ENCODE measurements at regions not wholly inside any gene's neighbourhood (a gene's known extent, or its start where the extent isn't known, plus 50 kb on each side); places are given as distances from the start of the nearest gene placed in this dataset.

DNA sequence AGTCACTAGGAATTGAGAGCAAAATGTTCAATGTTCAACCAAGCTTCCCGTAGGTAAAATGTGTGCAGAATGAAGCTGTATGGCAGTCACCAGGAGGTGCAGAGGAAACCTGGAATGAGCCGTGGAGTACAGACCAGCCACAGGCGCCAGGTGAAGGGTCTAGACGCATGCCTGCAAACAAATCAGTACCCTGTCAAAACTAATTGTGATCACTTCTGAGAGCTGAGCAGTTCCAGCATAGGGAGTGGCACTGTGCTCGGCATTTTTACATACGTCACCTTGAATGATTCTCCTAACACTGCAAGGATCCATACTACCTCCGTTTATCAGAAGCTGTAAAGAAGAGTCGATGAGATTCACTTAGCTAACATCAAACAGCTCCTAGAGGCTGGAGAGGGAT, 346.1 kb upstream of the ID2 start:
- Histone ChIP-seq H3K79me2 (replicated peaks; ENCODE audit: insufficient read depth, low read length) (no peaks in the 10 kb centered on the region), H3K9ac (ENCODE audit: low read length) (no peak overlapping the region)

DNA sequence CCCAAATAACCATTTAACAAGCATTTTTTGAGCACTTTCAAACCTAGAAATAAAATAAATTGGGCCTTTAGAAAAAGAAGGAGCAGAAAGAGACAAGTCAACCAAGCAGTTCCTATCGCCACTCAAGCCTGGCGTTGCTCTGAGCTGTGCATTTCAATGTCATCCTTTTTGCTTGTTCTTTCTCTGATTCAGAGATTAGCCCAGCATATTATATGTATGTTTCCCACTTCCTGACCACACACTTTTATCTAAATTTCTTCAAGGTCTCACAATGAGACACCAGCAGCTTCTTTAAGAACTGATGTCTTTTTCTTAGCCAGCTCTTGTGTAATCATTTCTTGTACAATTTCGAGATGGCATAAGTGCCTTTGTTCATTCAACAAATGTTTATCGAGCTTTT, 344.5 kb upstream of the ID2 start:
- Histone ChIP-seq H3K27ac (ENCODE audit: low read length) (no peak overlapping the region), H3K9me2 (ENCODE audit: insufficient read depth, low read length) (no peaks in the 10 kb centered on the region), H3K9ac (ENCODE audit: low read length) (no peak overlapping the region), H3K27me3 (ENCODE audit: insufficient read depth, low read depth, low read length) (no peaks in the 10 kb centered on the region), H3K36me3 (ENCODE audit: insufficient read depth, low read length) (no peaks in the 10 kb centered on the region), H3K9me3 (ENCODE audit: low read length) (no peaks in the 10 kb centered on the region), H3K4me3 (ENCODE audit: low read length) (no peak overlapping the region), H3K4me2 (ENCODE audit: low read length) (no peak overlapping the region), H3F3A (ENCODE audit: insufficient read depth, low read length, poor library complexity, severe bottlenecking) (no peaks in the 10 kb centered on the region), H4K20me1 (ENCODE audit: insufficient read depth) (no peaks in the 10 kb centered on the region), H3K79me2 (replicated peaks; ENCODE audit: insufficient read depth, low read length) (no peaks in the 10 kb centered on the region), H2AFZ (ENCODE audit: low read depth, low read length) (no peak overlapping the region)
- TF ChIP-seq, protein P1, sequence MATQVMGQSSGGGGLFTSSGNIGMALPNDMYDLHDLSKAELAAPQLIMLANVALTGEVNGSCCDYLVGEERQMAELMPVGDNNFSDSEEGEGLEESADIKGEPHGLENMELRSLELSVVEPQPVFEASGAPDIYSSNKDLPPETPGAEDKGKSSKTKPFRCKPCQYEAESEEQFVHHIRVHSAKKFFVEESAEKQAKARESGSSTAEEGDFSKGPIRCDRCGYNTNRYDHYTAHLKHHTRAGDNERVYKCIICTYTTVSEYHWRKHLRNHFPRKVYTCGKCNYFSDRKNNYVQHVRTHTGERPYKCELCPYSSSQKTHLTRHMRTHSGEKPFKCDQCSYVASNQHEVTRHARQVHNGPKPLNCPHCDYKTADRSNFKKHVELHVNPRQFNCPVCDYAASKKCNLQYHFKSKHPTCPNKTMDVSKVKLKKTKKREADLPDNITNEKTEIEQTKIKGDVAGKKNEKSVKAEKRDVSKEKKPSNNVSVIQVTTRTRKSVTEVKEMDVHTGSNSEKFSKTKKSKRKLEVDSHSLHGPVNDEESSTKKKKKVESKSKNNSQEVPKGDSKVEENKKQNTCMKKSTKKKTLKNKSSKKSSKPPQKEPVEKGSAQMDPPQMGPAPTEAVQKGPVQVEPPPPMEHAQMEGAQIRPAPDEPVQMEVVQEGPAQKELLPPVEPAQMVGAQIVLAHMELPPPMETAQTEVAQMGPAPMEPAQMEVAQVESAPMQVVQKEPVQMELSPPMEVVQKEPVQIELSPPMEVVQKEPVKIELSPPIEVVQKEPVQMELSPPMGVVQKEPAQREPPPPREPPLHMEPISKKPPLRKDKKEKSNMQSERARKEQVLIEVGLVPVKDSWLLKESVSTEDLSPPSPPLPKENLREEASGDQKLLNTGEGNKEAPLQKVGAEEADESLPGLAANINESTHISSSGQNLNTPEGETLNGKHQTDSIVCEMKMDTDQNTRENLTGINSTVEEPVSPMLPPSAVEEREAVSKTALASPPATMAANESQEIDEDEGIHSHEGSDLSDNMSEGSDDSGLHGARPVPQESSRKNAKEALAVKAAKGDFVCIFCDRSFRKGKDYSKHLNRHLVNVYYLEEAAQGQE (IDR thresholded peaks at IDR 0.05; ENCODE audit: borderline replicate concordance): no peak
- TF ChIP-seq TAF1 (IDR thresholded peaks at IDR 0.05; ENCODE audit: low read depth): no peak
- no peak for TF ChIP-seq MXI1 (conservative IDR thresholded peaks at IDR 0.05; ENCODE audit: poor library complexity, severe bottlenecking)
- TF ChIP-seq EP300 (conservative IDR thresholded peaks at IDR 0.05; ENCODE audit: poor library complexity, severe bottlenecking): no peak
- TF ChIP-seq, protein P2, sequence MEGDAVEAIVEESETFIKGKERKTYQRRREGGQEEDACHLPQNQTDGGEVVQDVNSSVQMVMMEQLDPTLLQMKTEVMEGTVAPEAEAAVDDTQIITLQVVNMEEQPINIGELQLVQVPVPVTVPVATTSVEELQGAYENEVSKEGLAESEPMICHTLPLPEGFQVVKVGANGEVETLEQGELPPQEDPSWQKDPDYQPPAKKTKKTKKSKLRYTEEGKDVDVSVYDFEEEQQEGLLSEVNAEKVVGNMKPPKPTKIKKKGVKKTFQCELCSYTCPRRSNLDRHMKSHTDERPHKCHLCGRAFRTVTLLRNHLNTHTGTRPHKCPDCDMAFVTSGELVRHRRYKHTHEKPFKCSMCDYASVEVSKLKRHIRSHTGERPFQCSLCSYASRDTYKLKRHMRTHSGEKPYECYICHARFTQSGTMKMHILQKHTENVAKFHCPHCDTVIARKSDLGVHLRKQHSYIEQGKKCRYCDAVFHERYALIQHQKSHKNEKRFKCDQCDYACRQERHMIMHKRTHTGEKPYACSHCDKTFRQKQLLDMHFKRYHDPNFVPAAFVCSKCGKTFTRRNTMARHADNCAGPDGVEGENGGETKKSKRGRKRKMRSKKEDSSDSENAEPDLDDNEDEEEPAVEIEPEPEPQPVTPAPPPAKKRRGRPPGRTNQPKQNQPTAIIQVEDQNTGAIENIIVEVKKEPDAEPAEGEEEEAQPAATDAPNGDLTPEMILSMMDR (IDR thresholded peaks at IDR 0.05; ENCODE audit: poor library complexity, severe bottlenecking): no peak
- TF ChIP-seq POLR2AphosphoS5 (IDR thresholded peaks at IDR 0.05): no peak
- no peak for TF ChIP-seq EZH2 (IDR thresholded peaks at IDR 0.05; ENCODE audit: borderline replicate concordance, insufficient read depth, low read length, poor library complexity, severe bottlenecking)
- TF ChIP-seq SMC3 (conservative IDR thresholded peaks at IDR 0.05; ENCODE audit: poor library complexity): no peak
- no peak for TF ChIP-seq RAD21 (conservative IDR thresholded peaks at IDR 0.05)

More for the DNA sequence above, 346.1 kb upstream of the ID2 start:
- Histone ChIP-seq H3K27me3 (ENCODE audit: insufficient read depth, low read depth, low read length) (no peaks in the 10 kb centered on the region), H3K27ac (ENCODE audit: low read length) (no peak overlapping the region), H3K4me2 (ENCODE audit: low read length) (no peak overlapping the region), H3K9me2 (ENCODE audit: insufficient read depth, low read length) (no peaks in the 10 kb centered on the region), H4K20me1 (ENCODE audit: insufficient read depth) (no peaks in the 10 kb centered on the region), H3K4me3 (ENCODE audit: low read length) (no peak overlapping the region), H3K9me3 (ENCODE audit: low read length) (no peaks in the 10 kb centered on the region), H3F3A (ENCODE audit: insufficient read depth, low read length, poor library complexity, severe bottlenecking) (no peaks in the 10 kb centered on the region), H2AFZ (ENCODE audit: low read depth, low read length) (no peak overlapping the region), H3K36me3 (ENCODE audit: insufficient read depth, low read length) (no peaks in the 10 kb centered on the region)
- TF ChIP-seq POLR2AphosphoS5 (IDR thresholded peaks at IDR 0.05) (peak; percentile 26), EP300 (conservative IDR thresholded peaks at IDR 0.05; ENCODE audit: poor library complexity, severe bottlenecking) (no peak)

DNA sequence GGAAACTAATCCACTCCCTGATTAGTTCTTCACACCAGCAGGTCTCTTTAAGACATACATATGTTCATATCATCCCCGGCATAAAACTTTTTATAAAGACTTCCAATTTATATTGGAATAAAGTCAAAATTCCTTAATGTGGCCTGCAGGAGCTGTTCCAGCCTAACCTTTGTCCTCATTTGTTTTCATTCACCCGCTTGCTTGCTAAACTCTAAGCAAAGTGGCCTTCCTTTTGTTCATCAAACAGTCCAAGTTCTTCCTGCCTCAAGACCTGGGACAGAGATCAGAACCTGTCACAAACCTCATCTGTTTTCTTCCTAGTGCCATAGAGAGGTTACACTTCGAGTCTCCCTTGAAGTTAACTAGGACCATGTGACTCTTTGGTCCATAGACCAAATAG, 339.4 kb upstream of the ID2 start:
- TF ChIP-seq SMC3 (conservative IDR thresholded peaks at IDR 0.05; ENCODE audit: poor library complexity) (no peak), RAD21 (conservative IDR thresholded peaks at IDR 0.05) (no peak), TAF1 (IDR thresholded peaks at IDR 0.05; ENCODE audit: low read depth) (no peak)
- TF ChIP-seq, protein P1 (IDR thresholded peaks at IDR 0.05; ENCODE audit: borderline replicate concordance): no peak
- Histone ChIP-seq H4K20me1 (ENCODE audit: insufficient read depth) (no peaks in the 10 kb centered on the region), H3K27ac (ENCODE audit: low read length) (no peak overlapping the region), H3K79me2 (replicated peaks; ENCODE audit: insufficient read depth, low read length) (no peaks in the 10 kb centered on the region), H3K9ac (ENCODE audit: low read length) (no peak overlapping the region), H3K4me3 (ENCODE audit: low read length) (no peak overlapping the region), H3K27me3 (ENCODE audit: insufficient read depth, low read depth, low read length) (no peaks in the 10 kb centered on the region), H3F3A (ENCODE audit: insufficient read depth, low read length, poor library complexity, severe bottlenecking) (no peaks in the 10 kb centered on the region), H3K4me2 (ENCODE audit: low read length) (no peak overlapping the region), H3K36me3 (ENCODE audit: insufficient read depth, low read length) (no peaks in the 10 kb centered on the region), H3K9me3 (ENCODE audit: low read length) (no peaks in the 10 kb centered on the region), H2AFZ (ENCODE audit: low read depth, low read length) (no peak overlapping the region), H3K9me2 (ENCODE audit: insufficient read depth, low read length) (no peaks in the 10 kb centered on the region)

Measured in neural cell (in vitro differentiated cells).